ENCODE measurements at regions not wholly inside any gene's neighbourhood (a gene's known extent, or its start where the extent isn't known, plus 50 kb on each side); places are given as distances from the start of the nearest gene placed in this dataset.

GRCh38 chr1:5109633-5110032 lies 455.2 kb downstream of the AJAP1 start:
- no peak for TF ChIP-seq CTCF (conservative IDR thresholded peaks at IDR 0.05; ENCODE audit: low read depth, low read length)
- H3K4me3 ChIP-seq (ENCODE audit: low read depth, low read length): no peak overlapping the region
- DNase-seq (ENCODE audit: low read depth): no peak

GRCh38 chr1:5108740-5109139 lies 454.3 kb downstream of the AJAP1 start:
- no peak overlapping the region for H3K4me3 ChIP-seq (ENCODE audit: low read depth, low read length)
- no peak for TF ChIP-seq CTCF (conservative IDR thresholded peaks at IDR 0.05; ENCODE audit: low read depth, low read length)
- no peak for DNase-seq (ENCODE audit: low read depth)

- no peak overlapping the region for H3K4me3 ChIP-seq (ENCODE audit: low read depth, low read length)
- no peak for TF ChIP-seq CTCF (conservative IDR thresholded peaks at IDR 0.05; ENCODE audit: low read depth, low read length)
- no peak for DNase-seq (ENCODE audit: low read depth)
These were observed 451.3 kb downstream of the AJAP1 start for GRCh38 chr1:5105744-5106143.

DNA sequence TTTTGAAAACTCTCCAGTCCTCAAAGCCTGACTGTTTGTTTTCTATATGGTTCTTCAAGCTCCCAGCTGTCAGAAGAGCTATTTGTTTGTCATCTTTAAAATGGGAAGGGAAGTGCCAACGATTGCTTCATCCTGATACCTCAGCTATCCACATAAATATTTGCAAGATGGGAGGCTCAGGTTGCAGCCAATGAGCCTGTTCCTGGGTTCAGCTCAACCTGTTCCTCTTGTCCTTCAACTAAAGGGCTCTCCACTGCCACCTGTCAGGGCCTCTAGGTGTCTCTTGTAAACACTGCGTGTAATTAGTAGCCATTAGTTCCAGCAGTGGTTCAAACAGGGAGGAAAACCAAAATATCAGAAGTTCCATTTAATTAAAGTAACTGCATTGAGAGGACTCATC lies 445.1 kb downstream of the AJAP1 start:
- no peak for DNase-seq (ENCODE audit: low read depth)
- TF ChIP-seq CTCF (conservative IDR thresholded peaks at IDR 0.05; ENCODE audit: low read depth, low read length): no peak
- no peak overlapping the region for H3K4me3 ChIP-seq (ENCODE audit: low read depth, low read length)

GRCh38 chr1:5098981-5099385 lies 444.6 kb downstream of the AJAP1 start:
- TF ChIP-seq CTCF (conservative IDR thresholded peaks at IDR 0.05; ENCODE audit: low read depth, low read length): no peak
- H3K4me3 ChIP-seq (ENCODE audit: low read depth, low read length): no peak overlapping the region
- no peak for DNase-seq (ENCODE audit: low read depth)

DNA sequence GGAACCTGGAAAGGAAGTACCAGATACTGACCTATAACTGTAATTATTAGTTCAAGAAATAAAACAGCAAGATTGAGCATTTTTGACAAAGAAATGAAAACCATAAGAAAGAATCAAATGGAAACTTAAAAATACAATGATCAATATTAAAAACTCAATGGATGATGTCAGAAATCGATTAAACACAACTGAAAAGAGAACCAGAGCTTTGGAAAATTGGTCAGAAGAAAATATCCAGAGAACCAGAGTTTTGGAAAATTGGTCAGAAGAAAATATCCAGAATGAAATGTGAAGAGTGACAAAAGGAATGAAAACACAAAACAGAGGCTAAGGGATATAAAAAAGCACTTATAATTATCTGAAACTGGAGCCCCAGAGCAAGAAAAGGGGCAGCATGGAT lies 438.6 kb downstream of the AJAP1 start:
- no peak for TF ChIP-seq CTCF (conservative IDR thresholded peaks at IDR 0.05; ENCODE audit: low read depth, low read length)
- no peak overlapping the region for H3K4me3 ChIP-seq (ENCODE audit: low read depth, low read length)
- DNase-seq (ENCODE audit: low read depth): no peak

DNA sequence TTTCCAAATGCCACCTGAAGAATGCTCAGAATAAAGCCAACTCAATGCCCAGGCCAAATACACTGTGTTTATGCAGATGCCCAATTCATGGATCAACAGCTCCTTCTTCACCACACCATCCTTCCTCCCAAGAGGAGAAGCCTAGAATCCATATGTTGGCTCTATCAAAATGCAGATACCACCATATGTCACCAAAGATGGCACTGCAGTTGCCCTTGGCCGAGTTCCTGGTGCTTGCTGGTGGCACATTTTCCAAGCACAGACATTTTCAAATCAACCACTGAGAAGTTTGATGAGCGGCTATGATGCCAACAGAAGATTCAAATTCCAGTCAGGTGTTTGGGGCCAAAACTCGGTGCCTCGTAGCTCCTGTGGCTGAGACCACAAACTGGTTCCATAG lies 430.3 kb downstream of the AJAP1 start:
- H3K4me3 ChIP-seq (ENCODE audit: low read depth, low read length): no peak overlapping the region
- TF ChIP-seq CTCF (conservative IDR thresholded peaks at IDR 0.05; ENCODE audit: low read depth, low read length): no peak
- no peak for DNase-seq (ENCODE audit: low read depth)

Measured in epithelial cell of proximal tubule (primary cell).